Activated T-helper 17 cell treated with anti-CD3 and anti-CD28 coated beads, Interleukin-2, amount 50 U/mL, for 72 hours (primary cell): ENCODE measurements at regions not wholly inside any gene's neighbourhood (a gene's known extent, or its start where the extent isn't known, plus 50 kb on each side); places are given as distances from the start of the nearest gene placed in this dataset.

Experiments used
- ATAC-seq: fragments of 150-1000 bp; cut with Tn5 transposase; replicated peaks from 2 replicates; pipeline ENCODE4 v1.10.0; 2021; ENCODE audit warnings: mild to moderate bottlenecking, moderate library complexity
- H3K27ac Mint-ChIP-seq: one replicate; pipeline ENCODE4 v1.8.0; 2022; ENCODE audit warnings: mixed read lengths
- H3K27me3 Mint-ChIP-seq: one replicate; pipeline ENCODE4 v1.8.0; 2022; ENCODE audit warnings: mixed read lengths
- H3K36me3 Mint-ChIP-seq: one replicate; pipeline ENCODE4 v1.8.0; 2022; ENCODE audit warnings: low read depth, mild to moderate bottlenecking, mixed read lengths
- H3K4me1 Mint-ChIP-seq: one replicate; pipeline ENCODE4 v1.8.0; 2022; ENCODE audit warnings: mixed read lengths
- H3K4me3 Mint-ChIP-seq: one replicate; pipeline ENCODE4 v1.8.0; 2022; ENCODE audit warnings: mild to moderate bottlenecking, mixed read lengths
- H3K9me3 Mint-ChIP-seq: one replicate; pipeline ENCODE4 v1.8.0; 2022; ENCODE audit warnings: mixed read lengths

DNA sequence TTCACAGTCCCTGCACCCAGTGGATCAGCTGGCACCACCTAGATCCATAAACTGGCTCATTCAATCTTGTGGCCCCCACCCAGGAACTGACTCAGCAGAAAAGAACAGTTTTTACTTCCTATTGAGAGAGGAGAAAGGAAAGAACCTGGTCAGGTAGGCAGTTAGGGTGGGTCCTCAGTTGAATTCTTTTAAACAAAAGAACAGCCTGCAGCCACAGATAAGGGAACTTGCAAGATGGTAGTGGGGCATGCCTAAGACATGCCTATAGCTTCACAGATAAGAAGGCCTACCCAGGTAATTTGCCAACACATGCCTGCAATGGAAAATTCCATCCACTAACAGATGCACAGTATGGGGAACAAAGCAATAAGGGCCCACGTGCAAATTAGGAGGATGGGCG lies 86.7 kb upstream of the NLGN4Y start:
- Mint-ChIP-seq H3K27ac (no peak overlapping the region), H3K4me3 (no peak overlapping the region), H3K27me3 (no peaks in the 10 kb centered on the region), H3K9me3 (no peaks in the 10 kb centered on the region), H3K36me3 (no peaks in the 10 kb centered on the region), H3K4me1 (no peaks in the 10 kb centered on the region)
- ATAC-seq = no peak

DNA sequence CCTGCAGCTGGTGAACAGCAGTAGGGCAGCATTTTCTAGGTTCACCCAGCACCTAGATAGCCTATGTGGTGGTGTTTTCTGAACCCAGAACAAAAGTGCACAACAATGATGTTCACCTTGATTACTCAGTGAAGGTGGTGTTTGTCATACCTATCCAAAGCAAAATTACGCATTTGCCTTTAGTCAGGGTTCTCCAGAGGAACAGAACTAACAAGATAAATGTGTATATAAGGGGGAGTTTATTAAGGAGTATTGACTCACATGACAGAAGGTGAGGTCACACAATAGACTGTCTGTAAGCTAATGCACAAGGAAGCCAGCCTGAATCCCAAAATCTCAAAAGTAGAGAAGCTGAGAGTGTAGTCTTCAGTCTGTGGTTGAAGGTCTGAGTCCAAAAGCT lies 85.9 kb upstream of the NLGN4Y start:
- Mint-ChIP-seq H3K4me3 (no peak overlapping the region), H3K27ac (no peak overlapping the region), H3K9me3 (no peaks in the 10 kb centered on the region), H3K27me3 (no peaks in the 10 kb centered on the region), H3K4me1 (no peaks in the 10 kb centered on the region), H3K36me3 (no peaks in the 10 kb centered on the region)
- ATAC-seq = no peak

DNA sequence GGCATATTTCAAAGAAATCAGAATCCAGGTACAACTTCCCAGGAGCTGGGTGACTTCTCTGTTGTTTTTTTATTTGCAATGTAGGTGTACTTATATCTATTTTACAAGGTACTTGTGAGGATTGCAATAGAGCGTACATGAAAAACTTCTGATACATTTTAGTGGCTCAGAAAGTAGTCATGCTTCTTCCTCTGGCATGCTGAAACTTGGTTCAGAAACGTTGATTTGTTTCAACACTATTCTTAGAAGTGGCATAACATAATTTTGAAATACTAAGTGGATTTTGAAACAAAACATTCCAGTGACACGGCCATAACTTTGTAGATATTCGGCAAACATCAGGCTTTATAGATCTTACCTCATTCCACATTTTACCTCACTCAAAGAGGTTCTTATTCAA lies 79.8 kb upstream of the NLGN4Y start:
- Mint-ChIP-seq H3K4me3 (no peak overlapping the region), H3K4me1 (no peaks in the 10 kb centered on the region), H3K36me3 (no peaks in the 10 kb centered on the region), H3K9me3 (peaks cover 3% of the 10 kb centered on the region), H3K27me3 (peaks cover 3% of the 10 kb centered on the region), H3K27ac (no peak overlapping the region)
- no peak for ATAC-seq

DNA sequence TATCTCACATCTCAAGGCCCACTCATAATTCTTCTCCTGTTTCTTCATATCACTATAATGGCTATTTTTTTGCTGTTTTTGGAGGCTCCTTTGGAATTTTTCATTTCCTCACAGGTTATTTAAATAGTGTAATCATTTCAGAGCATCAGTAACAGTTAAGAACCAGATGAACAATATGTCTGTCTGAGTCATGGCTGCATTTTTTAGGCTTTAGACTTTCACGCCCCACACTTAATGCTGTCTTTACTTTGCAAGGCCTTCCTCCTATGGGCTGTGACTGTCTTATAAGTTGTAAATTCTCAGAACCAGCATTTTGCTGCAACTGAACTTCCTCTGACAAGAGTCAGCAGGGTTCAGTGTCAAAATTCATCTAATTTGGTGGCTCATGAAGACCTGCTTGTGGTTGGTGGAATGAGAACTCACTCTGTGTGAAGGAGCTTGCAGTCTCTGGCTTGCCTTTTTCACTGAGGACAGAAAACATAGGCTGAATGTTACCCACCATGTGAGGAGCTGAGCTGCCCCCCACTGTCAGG lies 56.1 kb upstream of the NLGN4Y start:
- H3K9me3 Mint-ChIP-seq = no peaks in the 10 kb centered on the region
- H3K4me1 Mint-ChIP-seq = no peaks in the 10 kb centered on the region
- no peak overlapping the region for H3K4me3 Mint-ChIP-seq
- H3K27ac Mint-ChIP-seq = no peak overlapping the region
- H3K27me3 Mint-ChIP-seq = no peaks in the 10 kb centered on the region
- H3K36me3 Mint-ChIP-seq = no peaks in the 10 kb centered on the region
- no peak for ATAC-seq

DNA sequence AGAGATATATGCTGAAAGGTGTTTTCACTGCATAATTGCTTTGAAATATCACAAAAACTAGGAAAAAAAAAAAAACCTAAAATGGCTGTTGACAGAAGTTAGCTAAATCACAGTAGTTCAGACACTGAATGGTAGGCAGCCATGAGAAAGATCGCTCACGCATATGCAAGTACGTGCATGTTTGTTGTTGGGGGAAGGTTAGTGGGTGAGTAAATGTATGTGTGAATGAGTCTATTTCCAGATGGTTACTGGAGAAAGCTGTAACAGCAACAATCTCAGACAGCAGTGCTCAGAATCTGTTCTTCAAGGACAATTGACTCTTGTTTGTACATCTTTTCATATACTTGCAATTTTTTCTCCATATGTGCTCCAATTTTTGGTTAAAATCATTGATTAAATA lies 51.9 kb upstream of the NLGN4Y start:
- no peaks in the 10 kb centered on the region for H3K27me3 Mint-ChIP-seq
- no peaks in the 10 kb centered on the region for H3K4me1 Mint-ChIP-seq
- H3K36me3 Mint-ChIP-seq = no peaks in the 10 kb centered on the region
- no peak for ATAC-seq
- H3K4me3 Mint-ChIP-seq = no peak overlapping the region
- no peak overlapping the region for H3K27ac Mint-ChIP-seq
- no peaks in the 10 kb centered on the region for H3K9me3 Mint-ChIP-seq

DNA sequence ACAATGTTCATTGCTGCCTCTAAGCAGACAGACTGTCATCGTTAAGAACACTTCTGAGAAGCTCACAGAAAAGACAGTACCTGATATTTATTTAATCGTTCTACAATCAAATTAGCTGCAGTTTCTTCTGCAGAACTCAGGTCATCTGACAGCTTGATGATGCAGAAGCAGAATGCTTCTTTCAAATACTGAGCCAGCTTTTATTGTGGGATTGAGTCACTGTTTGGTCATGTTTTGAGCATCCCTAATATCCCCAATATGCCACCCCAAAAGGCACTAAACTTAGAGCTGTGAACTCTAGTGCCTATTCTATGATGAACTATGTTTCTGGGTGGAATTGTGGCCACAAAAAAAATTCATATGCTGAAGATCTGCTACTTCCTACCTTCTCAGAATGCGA lies 51.0 kb upstream of the NLGN4Y start:
- Mint-ChIP-seq H3K27ac (no peak overlapping the region), H3K4me1 (no peaks in the 10 kb centered on the region), H3K9me3 (no peaks in the 10 kb centered on the region), H3K36me3 (no peaks in the 10 kb centered on the region), H3K27me3 (no peaks in the 10 kb centered on the region), H3K4me3 (no peak overlapping the region)
- no peak for ATAC-seq
